KMS-11 (cell line): ENCODE measurements at regions not wholly inside any gene's neighbourhood (a gene's known extent, or its start where the extent isn't known, plus 50 kb on each side); places are given as distances from the start of the nearest gene placed in this dataset.

Experiments used
- H2AFZ ChIP-seq: fragments of 200-600 bp; sonication (generic); 2 replicates; pipeline ENCODE4 v1.6.1; 2016; ENCODE audit warnings: antibody characterized with exemption, mixed run types, low read depth
- H3K27ac ChIP-seq: fragments of 200-600 bp; sonication (generic); 2 replicates; pipeline ENCODE4 v1.6.1; 2016; ENCODE audit warnings: mild to moderate bottlenecking, mixed run types
- H3K27me3 ChIP-seq: fragments of 200-600 bp; sonication (generic); 2 replicates; pipeline ENCODE4 v1.6.1; 2017; ENCODE audit warnings: mild to moderate bottlenecking, low read depth, mixed run types, moderate library complexity; ENCODE audit not compliant: insufficient read depth
- H3K36me3 ChIP-seq: fragments of 200-600 bp; sonication (generic); 2 replicates; pipeline ENCODE4 v1.6.1; 2017; ENCODE audit warnings: mild to moderate bottlenecking, mixed run types; ENCODE audit not compliant: insufficient read depth
- H3K4me1 ChIP-seq: fragments of 200-600 bp; sonication (generic); 2 replicates; pipeline ENCODE4 v1.6.1; 2016; ENCODE audit warnings: mild to moderate bottlenecking, low read depth, mixed run types; ENCODE audit not compliant: poor library complexity, severe bottlenecking
- H3K4me2 ChIP-seq: fragments of 200-600 bp; sonication (generic); 2 replicates; pipeline ENCODE4 v1.7.0; 2016; ENCODE audit warnings: mild to moderate bottlenecking, mixed run types
- H3K4me3 ChIP-seq: fragments of 200-600 bp; sonication (generic); IDR thresholded peaks from 2 replicates; pipeline ENCODE4 v1.6.1; 2017; ENCODE audit warnings: low read depth, low read length, mixed read lengths; ENCODE audit not compliant: insufficient read depth
- H3K79me2 ChIP-seq: fragments of 200-600 bp; sonication (generic); 2 replicates; pipeline ENCODE4 v1.6.1; 2016; ENCODE audit warnings: low read depth, mixed run types; ENCODE audit not compliant: insufficient read depth
- H3K9ac ChIP-seq: fragments of 200-600 bp; sonication (generic); 2 replicates; pipeline ENCODE4 v1.6.1; 2016; ENCODE audit warnings: mild to moderate bottlenecking, mixed run types
- H4K20me1 ChIP-seq: fragments of 200-600 bp; sonication (generic); 2 replicates; pipeline ENCODE4 v1.6.1; 2016; ENCODE audit warnings: mild to moderate bottlenecking, mixed run types; ENCODE audit not compliant: insufficient read depth
- TF ChIP-seq, protein P1 (sequence below): fragments of 200-600 bp; sonication (generic); conservative IDR thresholded peaks from 2 replicates; pipeline ENCODE4 v1.6.1; 2017; ENCODE audit warnings: low read depth, mild to moderate bottlenecking, antibody characterized with exemption, low read length, moderate library complexity, mixed read lengths

DNA sequence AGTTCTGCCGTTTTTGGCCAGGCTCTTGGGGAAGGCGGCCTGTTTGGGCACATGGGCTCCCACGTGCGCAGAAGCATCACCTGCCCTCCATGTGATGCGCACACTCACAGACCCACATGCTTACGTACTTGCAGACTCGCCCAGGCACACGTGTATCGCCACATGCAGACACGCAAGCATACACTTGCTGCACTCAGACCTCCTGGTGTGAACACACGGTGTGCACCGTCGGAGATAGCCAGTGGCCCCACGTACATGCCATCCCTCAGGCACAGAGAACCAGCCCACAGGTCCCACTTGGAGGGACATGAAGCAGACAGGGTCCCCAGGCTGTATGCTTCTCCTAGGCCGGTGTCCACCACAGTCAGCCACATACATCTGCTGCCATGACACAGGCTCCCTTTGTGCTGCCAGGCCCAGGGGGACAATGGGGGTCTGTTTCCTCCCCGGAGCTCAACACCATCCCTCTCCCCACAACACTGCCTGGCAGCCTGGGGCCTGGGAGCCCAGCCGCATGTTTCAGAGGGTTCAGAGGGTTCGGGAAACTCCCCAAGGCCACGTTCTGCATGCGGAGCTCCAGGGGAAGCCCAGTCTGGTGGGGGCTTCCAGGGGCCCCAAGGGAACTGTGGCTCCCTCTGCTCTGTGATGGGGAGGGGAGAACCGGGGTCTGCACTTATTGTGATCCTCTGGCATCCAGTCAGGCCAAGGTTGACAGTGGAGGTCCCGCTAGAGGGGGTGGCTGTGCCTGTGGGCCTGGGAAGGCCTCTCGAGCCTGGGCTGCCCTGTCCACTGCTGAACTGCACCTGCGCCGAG is 208.1 kb upstream of the HAAO start:
- H3K9ac ChIP-seq = no peak overlapping the region

DNA sequence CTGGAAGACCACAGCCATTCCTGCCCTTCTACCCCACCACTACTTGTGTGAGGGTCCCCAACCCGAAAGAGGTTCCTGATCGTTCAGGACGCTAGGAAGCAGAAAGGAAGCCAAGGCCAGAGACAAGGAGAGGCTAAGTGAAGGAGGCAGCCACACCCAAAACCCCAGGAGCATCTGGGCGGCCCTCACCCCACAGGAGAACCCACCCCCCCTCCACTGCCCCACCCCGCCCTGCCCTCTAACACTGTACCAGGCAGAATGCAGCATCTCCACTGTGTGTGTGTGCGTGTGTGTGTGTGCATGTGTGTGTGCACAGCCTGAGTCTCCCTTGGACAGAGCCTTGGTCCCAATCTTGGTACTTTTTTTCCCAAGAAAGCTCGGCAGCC is 207.5 kb upstream of the HAAO start:
- no peak overlapping the region for H3K9ac ChIP-seq
- H3K36me3 ChIP-seq = no peaks in the 10 kb centered on the region
- TF ChIP-seq, protein P1, sequence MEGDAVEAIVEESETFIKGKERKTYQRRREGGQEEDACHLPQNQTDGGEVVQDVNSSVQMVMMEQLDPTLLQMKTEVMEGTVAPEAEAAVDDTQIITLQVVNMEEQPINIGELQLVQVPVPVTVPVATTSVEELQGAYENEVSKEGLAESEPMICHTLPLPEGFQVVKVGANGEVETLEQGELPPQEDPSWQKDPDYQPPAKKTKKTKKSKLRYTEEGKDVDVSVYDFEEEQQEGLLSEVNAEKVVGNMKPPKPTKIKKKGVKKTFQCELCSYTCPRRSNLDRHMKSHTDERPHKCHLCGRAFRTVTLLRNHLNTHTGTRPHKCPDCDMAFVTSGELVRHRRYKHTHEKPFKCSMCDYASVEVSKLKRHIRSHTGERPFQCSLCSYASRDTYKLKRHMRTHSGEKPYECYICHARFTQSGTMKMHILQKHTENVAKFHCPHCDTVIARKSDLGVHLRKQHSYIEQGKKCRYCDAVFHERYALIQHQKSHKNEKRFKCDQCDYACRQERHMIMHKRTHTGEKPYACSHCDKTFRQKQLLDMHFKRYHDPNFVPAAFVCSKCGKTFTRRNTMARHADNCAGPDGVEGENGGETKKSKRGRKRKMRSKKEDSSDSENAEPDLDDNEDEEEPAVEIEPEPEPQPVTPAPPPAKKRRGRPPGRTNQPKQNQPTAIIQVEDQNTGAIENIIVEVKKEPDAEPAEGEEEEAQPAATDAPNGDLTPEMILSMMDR = no peak
- no peak overlapping the region for H3K4me2 ChIP-seq
- H3K27me3 ChIP-seq = no peaks in the 10 kb centered on the region
- no peaks in the 10 kb centered on the region for H4K20me1 ChIP-seq
- no peak overlapping the region for H3K4me3 ChIP-seq
- no peaks in the 10 kb centered on the region for H3K4me1 ChIP-seq
- H3K27ac ChIP-seq = no peak overlapping the region
- H2AFZ ChIP-seq = no peak overlapping the region
- H3K79me2 ChIP-seq = no peaks in the 10 kb centered on the region

More for the DNA sequence above, 208.1 kb upstream of the HAAO start:
- Histone ChIP-seq H3K4me1 (no peaks in the 10 kb centered on the region), H3K36me3 (no peaks in the 10 kb centered on the region), H3K4me2 (no peak overlapping the region), H3K27ac (no peak overlapping the region), H4K20me1 (no peaks in the 10 kb centered on the region), H3K27me3 (no peaks in the 10 kb centered on the region), H2AFZ (no peak overlapping the region), H3K4me3 (no peak overlapping the region), H3K79me2 (no peaks in the 10 kb centered on the region)
- TF ChIP-seq, protein P1 = no peak

DNA sequence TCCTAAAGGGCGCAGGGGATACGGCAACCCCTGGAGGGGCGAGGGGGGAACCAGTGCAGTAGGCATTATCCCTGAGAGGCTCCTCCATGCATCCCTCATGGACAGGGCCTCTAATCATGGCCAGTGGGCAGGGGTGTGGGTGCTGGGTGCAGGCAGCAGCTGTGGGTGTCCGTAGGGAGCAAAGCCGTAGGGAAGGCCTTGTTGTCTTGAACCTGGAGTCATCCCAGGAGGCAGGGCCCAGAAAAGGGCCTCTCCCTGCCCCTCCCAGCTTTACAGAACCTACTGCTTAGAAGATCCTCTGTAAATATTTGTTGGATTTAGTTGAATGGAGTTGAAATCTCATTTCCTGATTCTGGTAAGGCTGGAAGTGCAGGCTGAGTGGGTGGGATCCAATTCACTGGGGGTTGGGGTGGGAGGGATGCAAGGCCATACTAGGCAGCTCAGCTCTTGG is 207.0 kb upstream of the HAAO start:
- Histone ChIP-seq H4K20me1 (no peaks in the 10 kb centered on the region), H3K27ac (no peak overlapping the region), H3K4me1 (no peaks in the 10 kb centered on the region), H3K27me3 (no peaks in the 10 kb centered on the region), H3K79me2 (no peaks in the 10 kb centered on the region), H3K9ac (no peak overlapping the region), H3K4me2 (no peak overlapping the region), H2AFZ (no peak overlapping the region), H3K36me3 (no peaks in the 10 kb centered on the region), H3K4me3 (no peak overlapping the region)
- TF ChIP-seq, protein P1 = no peak

DNA sequence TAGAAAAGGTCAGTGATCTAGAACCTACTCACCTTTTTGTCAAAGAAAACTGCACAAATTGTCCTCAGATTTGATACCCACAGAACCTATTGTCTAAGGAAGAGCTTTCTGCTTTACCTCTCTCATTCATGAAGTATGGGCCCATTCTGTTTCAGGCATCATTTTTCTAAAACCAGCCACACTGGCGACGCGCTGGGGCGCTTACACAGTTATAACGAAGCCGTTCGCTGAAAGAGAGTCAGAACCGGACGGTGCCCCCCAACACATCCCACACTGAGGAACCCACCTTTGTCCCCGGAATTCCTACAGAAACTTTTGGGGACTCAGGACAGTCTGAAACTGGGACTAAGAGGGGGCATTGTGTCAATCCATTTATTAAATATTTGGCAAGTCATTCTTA is 206.3 kb upstream of the HAAO start:
- Histone ChIP-seq H3K79me2 (no peaks in the 10 kb centered on the region), H3K36me3 (no peaks in the 10 kb centered on the region), H3K27me3 (no peaks in the 10 kb centered on the region), H2AFZ (no peak overlapping the region), H3K9ac (no peak overlapping the region), H3K4me2 (no peak overlapping the region), H3K27ac (no peak overlapping the region), H3K4me1 (no peaks in the 10 kb centered on the region), H3K4me3 (no peak overlapping the region), H4K20me1 (no peaks in the 10 kb centered on the region)
- TF ChIP-seq, protein P1 = no peak
